DOHH2 (cell line): ENCODE measurements at regions not wholly inside any gene's neighbourhood (a gene's known extent, or its start where the extent isn't known, plus 50 kb on each side); places are given as distances from the start of the nearest gene placed in this dataset.
A peak's percentile ranks its signal among the peaks of the same experiment; 100 is the strongest.

Experiments used
- H3F3A ChIP-seq: fragments of 200-600 bp; sonication (generic), shearing (Covaris generic); 2 replicates; pipeline ENCODE4 v1.6.0; 2016; ENCODE audit warnings: antibody characterized with exemption, mild to moderate bottlenecking; ENCODE audit not compliant: control insufficient read depth, insufficient read depth
- H3K27ac ChIP-seq: fragments of 200-600 bp; sonication (generic); 2 replicates; pipeline ENCODE4 v1.5.1; 2014; ENCODE audit warnings: low read depth, mild to moderate bottlenecking, low read length, moderate library complexity
- H3K27me3 ChIP-seq: fragments of 200-600 bp; sonication (generic); 2 replicates; pipeline ENCODE4 v1.6.1; 2014; ENCODE audit warnings: mild to moderate bottlenecking, low read length, mixed read lengths; ENCODE audit not compliant: control insufficient read depth
- H3K36me3 ChIP-seq: fragments of 200-600 bp; sonication (generic); 2 replicates; pipeline ENCODE4 v1.6.1; 2014; ENCODE audit warnings: mild to moderate bottlenecking, low read length, moderate library complexity, mixed read lengths; ENCODE audit not compliant: control insufficient read depth
- H3K4me1 ChIP-seq: fragments of 200-600 bp; sonication (generic); 2 replicates; pipeline ENCODE4 v1.6.1; 2014; ENCODE audit warnings: mild to moderate bottlenecking, low read length, mixed read lengths; ENCODE audit not compliant: control insufficient read depth
- H3K4me2 ChIP-seq: fragments of 200-600 bp; sonication (generic); 2 replicates; pipeline ENCODE4 v1.6.0; 2014; ENCODE audit warnings: mild to moderate bottlenecking, low read length, moderate library complexity
- H3K4me3 ChIP-seq: fragments of 200-600 bp; sonication (generic); 2 replicates; pipeline ENCODE4 v1.5.1; 2014; ENCODE audit warnings: mild to moderate bottlenecking, low read length, mixed read lengths
- H3K79me2 ChIP-seq: fragments of 200-600 bp; sonication (generic); 2 replicates; pipeline ENCODE4 v1.6.1; 2014; ENCODE audit warnings: mild to moderate bottlenecking, low read length, mixed read lengths; ENCODE audit not compliant: control insufficient read depth
- H3K9me2 ChIP-seq: fragments of 200-600 bp; sonication (generic); replicated peaks from 2 replicates; pipeline ENCODE4 v1.6.1; 2014; ENCODE audit warnings: mild to moderate bottlenecking, low read length, mixed read lengths; ENCODE audit not compliant: control insufficient read depth
- H3K9me3 ChIP-seq: fragments of 200-600 bp; sonication (generic); 2 replicates; pipeline ENCODE4 v1.6.1; 2014; ENCODE audit warnings: antibody characterized with exemption, low read length, mixed read lengths; ENCODE audit not compliant: control insufficient read depth, insufficient read depth
- H4K20me1 ChIP-seq: fragments of 200-600 bp; sonication (generic); 2 replicates; pipeline ENCODE4 v1.6.0; 2014; ENCODE audit warnings: low read depth, mild to moderate bottlenecking, antibody characterized with exemption, low read length, moderate library complexity; ENCODE audit not compliant: control insufficient read depth, insufficient read depth
- EZH2phosphoT487 ChIP-seq: fragments of 200-600 bp; sonication (generic); IDR thresholded peaks from 2 replicates; pipeline ENCODE4 v1.6.1; 2017; ENCODE audit warnings: borderline replicate concordance, mild to moderate bottlenecking, antibody characterized with exemption, low read length, moderate library complexity, mixed read lengths
- TF ChIP-seq, protein P1 (sequence below): fragments of 200-600 bp; sonication (generic); IDR thresholded peaks from one replicate; pipeline ENCODE4 v1.5.1; 2014; ENCODE audit warnings: antibody characterized with exemption, mild to moderate bottlenecking, low read depth, low read length; ENCODE audit not compliant: poor library complexity, severe bottlenecking

GRCh38 chrX:71000139-71000538, 68.0 kb downstream of the SNX12 start:
- Histone ChIP-seq H3K4me2 (no peak overlapping the region), H3K27me3 (0 out of 2 replicates have a peak, but pooled peaks cover 8% of the 10 kb centered on the region), H3K79me2 (no peaks in the 10 kb centered on the region), H3K9me2 (no peaks in the 10 kb centered on the region), H3K36me3 (no peaks in the 10 kb centered on the region), H3K4me1 (no peaks in the 10 kb centered on the region), H3K9me3 (no peaks in the 10 kb centered on the region), H3F3A (no peaks in the 10 kb centered on the region), H4K20me1 (no peaks in the 10 kb centered on the region), H3K27ac (no peak overlapping the region), H3K4me3 (no peak overlapping the region)
- TF ChIP-seq, protein P1, sequence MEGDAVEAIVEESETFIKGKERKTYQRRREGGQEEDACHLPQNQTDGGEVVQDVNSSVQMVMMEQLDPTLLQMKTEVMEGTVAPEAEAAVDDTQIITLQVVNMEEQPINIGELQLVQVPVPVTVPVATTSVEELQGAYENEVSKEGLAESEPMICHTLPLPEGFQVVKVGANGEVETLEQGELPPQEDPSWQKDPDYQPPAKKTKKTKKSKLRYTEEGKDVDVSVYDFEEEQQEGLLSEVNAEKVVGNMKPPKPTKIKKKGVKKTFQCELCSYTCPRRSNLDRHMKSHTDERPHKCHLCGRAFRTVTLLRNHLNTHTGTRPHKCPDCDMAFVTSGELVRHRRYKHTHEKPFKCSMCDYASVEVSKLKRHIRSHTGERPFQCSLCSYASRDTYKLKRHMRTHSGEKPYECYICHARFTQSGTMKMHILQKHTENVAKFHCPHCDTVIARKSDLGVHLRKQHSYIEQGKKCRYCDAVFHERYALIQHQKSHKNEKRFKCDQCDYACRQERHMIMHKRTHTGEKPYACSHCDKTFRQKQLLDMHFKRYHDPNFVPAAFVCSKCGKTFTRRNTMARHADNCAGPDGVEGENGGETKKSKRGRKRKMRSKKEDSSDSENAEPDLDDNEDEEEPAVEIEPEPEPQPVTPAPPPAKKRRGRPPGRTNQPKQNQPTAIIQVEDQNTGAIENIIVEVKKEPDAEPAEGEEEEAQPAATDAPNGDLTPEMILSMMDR = no peak
- TF ChIP-seq EZH2phosphoT487 = no peak

GRCh38 chrX:70998411-70999027, 67.6 kb upstream of the SLC7A3 start:
- no peaks in the 10 kb centered on the region for H3F3A ChIP-seq
- 0 out of 2 replicates have a peak, but pooled peaks cover 8% of the 10 kb centered on the region for H3K27me3 ChIP-seq
- no peaks in the 10 kb centered on the region for H3K9me3 ChIP-seq
- H3K27ac ChIP-seq = no peak overlapping the region
- H3K4me3 ChIP-seq = no peak overlapping the region
- no peaks in the 10 kb centered on the region for H3K4me1 ChIP-seq
- H3K9me2 ChIP-seq = no peaks in the 10 kb centered on the region
- H3K79me2 ChIP-seq = no peaks in the 10 kb centered on the region
- TF ChIP-seq EZH2phosphoT487 = no peak
- TF ChIP-seq, protein P1 = peak; percentile 31
- no peaks in the 10 kb centered on the region for H4K20me1 ChIP-seq
- no peaks in the 10 kb centered on the region for H3K36me3 ChIP-seq
- no peak overlapping the region for H3K4me2 ChIP-seq

- Histone ChIP-seq H3K79me2 (no peaks in the 10 kb centered on the region), H3K4me3 (no peak overlapping the region), H3K27me3 (0 out of 2 replicates have a peak, but pooled peaks cover 6% of the 10 kb centered on the region), H3K9me3 (no peaks in the 10 kb centered on the region), H4K20me1 (no peaks in the 10 kb centered on the region), H3K27ac (no peak overlapping the region), H3F3A (no peaks in the 10 kb centered on the region), H3K4me1 (no peaks in the 10 kb centered on the region), H3K36me3 (no peaks in the 10 kb centered on the region), H3K9me2 (no peaks in the 10 kb centered on the region), H3K4me2 (no peak overlapping the region)
- TF ChIP-seq, protein P1 = no peak
- TF ChIP-seq EZH2phosphoT487 = no peak
Observed at GRCh38 chrX:70995338-70995737, 64.4 kb upstream of the SLC7A3 start.
